Fibroblast of skin of scalp (primary cell): ENCODE measurements at regions not wholly inside any gene's neighbourhood (a gene's known extent, or its start where the extent isn't known, plus 50 kb on each side); places are given as distances from the start of the nearest gene placed in this dataset.

Experiments used
- DNase-seq: peaks from one replicate; pipeline ENCODE4 v3.0.0-alpha.2; 2013

GRCh38 chr3:5270666-5271371 lies 83.3 kb downstream of the EDEM1 start:
- DNase-seq = no peak

GRCh38 chr3:5271372-5271683 lies 83.8 kb downstream of the EDEM1 start:
- no peak for DNase-seq

- DNase-seq = no peak
Measured at GRCh38 chr3:5272387-5272786, 84.9 kb downstream of the EDEM1 start.

GRCh38 chr3:5274091-5274490 lies 86.6 kb downstream of the EDEM1 start:
- no peak for DNase-seq

- DNase-seq = peak; percentile 89
Measured at GRCh38 chr3:5275529-5275928, 88.0 kb downstream of the EDEM1 start.

- no peak for DNase-seq
Measured at GRCh38 chr3:5276934-5277333, 89.4 kb downstream of the EDEM1 start.

- no peak for DNase-seq
Measured at GRCh38 chr3:5277612-5278236, 90.2 kb downstream of the EDEM1 start.

GRCh38 chr3:5278666-5279065 lies 91.2 kb downstream of the EDEM1 start:
- DNase-seq = peak; percentile 13

GRCh38 chr3:5282703-5283102 lies 95.2 kb downstream of the EDEM1 start:
- no peak for DNase-seq

GRCh38 chr3:5285439-5285838 lies 97.9 kb downstream of the EDEM1 start:
- no peak for DNase-seq

GRCh38 chr3:5290915-5291314 lies 103.4 kb downstream of the EDEM1 start:
- DNase-seq = no peak

GRCh38 chr3:5292512-5292911 lies 105.0 kb downstream of the EDEM1 start:
- no peak for DNase-seq

GRCh38 chr3:5293207-5293606 lies 105.7 kb downstream of the EDEM1 start:
- DNase-seq = no peak

GRCh38 chr3:5294356-5294755 lies 106.8 kb downstream of the EDEM1 start:
- DNase-seq = peak; percentile 77

GRCh38 chr3:5295191-5295690 lies 107.7 kb downstream of the EDEM1 start:
- DNase-seq = no peak

- DNase-seq = no peak
Measured at GRCh38 chr3:5296362-5296761, 108.9 kb downstream of the EDEM1 start.

- no peak for DNase-seq
Measured at GRCh38 chr3:5297895-5298294, 110.4 kb downstream of the EDEM1 start.

GRCh38 chr3:5298453-5298852 lies 110.9 kb downstream of the EDEM1 start:
- no peak for DNase-seq

- DNase-seq = no peak
Measured at GRCh38 chr3:5299161-5299560, 111.7 kb downstream of the EDEM1 start.

- DNase-seq = no peak
Measured at GRCh38 chr3:5300638-5301037, 113.1 kb downstream of the EDEM1 start.

GRCh38 chr3:5301651-5302297 lies 114.3 kb downstream of the EDEM1 start:
- peak; percentile 24 for DNase-seq

- no peak for DNase-seq
Measured at GRCh38 chr3:5302661-5303060, 115.2 kb downstream of the EDEM1 start.

- DNase-seq = no peak
Measured at GRCh38 chr3:5304188-5304587, 116.7 kb downstream of the EDEM1 start.
